GM19463 (cell line): ENCODE measurements at regions not wholly inside any gene's neighbourhood (a gene's known extent, or its start where the extent isn't known, plus 50 kb on each side); places are given as distances from the start of the nearest gene placed in this dataset.
A peak's percentile ranks its signal among the peaks of the same experiment; 100 is the strongest.
"Not testable (repeated sequence)": the region's sequence is repeated elsewhere in the genome, so short reads cannot be mapped to it uniquely, and the experiment has no call there.

ENCODE experiments used
- ATAC-seq: cut with Tn5 transposase; IDR thresholded peaks from one replicate; pipeline ENCODE4 v1.9.1; 2021; ENCODE audit warnings: mild to moderate bottlenecking, moderate library complexity; ENCODE audit not compliant: unreplicated experiment

- no peak for ATAC-seq
Measured at GRCh38 chr2:215833531-215834162, 179.7 kb downstream of the MREG start.

- ATAC-seq = no peak
Measured at GRCh38 chr2:215832791-215833190, 180.6 kb downstream of the MREG start.

DNA sequence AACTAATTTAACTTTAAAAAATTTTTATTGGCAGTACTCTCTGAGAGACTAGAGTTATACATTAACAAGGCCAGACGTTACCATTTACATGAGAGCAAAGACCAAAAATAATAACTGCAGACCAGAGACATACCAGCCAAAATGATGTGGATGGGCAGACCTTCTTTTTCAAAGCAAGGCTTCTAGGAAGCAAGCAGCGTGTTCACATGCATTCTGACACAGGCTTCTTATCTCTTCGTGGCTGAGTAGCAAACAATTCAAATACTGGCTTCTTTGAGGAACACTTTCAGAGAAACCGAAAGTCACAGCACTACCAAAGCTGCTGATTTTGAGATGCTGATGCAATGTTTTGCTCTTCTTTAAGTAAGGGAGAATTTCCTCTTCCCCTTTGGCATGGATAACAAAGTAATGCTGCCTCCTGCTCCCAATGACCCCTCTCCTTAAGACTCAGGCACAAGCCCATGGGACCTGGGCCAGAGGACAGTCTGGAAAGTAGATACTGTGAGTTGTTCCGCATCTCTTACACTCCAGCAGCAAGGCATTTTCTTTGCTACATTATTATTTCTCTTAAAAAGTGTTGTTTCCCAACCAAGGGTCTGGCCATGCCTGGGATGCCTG is 181.9 kb downstream of the MREG start:
- ATAC-seq = peak; percentile 66

DNA sequence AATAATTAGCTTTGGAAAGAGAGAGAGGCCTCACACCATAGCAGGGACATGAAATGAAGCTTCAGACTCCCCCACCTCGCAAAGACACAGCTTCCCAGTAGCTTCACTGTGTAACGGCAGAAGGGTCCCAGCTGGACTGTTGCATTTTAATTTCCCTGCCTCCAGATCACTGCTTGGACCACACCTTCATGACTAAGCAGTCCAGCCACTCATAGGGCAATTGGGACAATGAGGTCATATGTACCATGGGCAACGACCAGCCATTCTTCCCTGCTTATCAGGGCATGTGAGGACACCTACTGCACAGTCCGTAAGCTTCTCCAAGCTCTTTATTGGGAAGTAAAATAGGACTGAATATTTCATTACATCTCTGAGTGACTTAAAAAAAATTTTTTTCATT is 183.0 kb downstream of the MREG start:
- no peak for ATAC-seq

GRCh38 chr2:215829261-215829660 is 184.1 kb downstream of the MREG start:
- ATAC-seq = no peak

DNA sequence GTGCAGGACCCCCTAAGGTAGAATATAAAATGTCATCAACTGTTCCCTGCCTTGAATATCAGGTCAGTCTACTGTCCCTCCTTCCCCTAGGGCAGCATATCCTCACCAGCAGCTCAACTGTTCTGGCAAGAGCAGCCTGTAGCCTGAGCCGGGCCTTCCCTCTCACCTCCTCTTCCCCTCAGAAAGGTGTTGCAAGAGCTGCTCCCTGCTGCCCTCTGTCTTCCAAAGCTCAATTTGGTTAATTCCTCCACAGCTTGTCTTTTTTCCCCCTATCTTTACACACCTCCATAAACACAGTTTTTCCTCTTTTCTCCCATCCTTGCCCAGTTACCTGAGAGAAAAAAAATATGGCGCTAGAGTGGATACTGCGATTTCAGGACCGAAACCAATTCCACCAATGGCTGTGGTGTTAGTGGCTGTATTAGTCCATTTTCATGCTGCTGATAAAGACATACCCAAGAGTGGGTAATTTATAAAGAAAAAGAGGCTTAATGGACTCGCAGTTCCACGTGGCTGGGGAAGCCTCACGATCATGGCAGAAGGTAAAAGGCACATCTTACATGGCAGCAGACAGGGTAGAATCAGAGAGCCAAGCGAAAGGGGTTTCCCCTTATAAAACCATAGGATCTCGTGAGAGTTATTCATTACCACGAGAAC is 184.7 kb downstream of the MREG start:
- peak; percentile 71 for ATAC-seq

DNA sequence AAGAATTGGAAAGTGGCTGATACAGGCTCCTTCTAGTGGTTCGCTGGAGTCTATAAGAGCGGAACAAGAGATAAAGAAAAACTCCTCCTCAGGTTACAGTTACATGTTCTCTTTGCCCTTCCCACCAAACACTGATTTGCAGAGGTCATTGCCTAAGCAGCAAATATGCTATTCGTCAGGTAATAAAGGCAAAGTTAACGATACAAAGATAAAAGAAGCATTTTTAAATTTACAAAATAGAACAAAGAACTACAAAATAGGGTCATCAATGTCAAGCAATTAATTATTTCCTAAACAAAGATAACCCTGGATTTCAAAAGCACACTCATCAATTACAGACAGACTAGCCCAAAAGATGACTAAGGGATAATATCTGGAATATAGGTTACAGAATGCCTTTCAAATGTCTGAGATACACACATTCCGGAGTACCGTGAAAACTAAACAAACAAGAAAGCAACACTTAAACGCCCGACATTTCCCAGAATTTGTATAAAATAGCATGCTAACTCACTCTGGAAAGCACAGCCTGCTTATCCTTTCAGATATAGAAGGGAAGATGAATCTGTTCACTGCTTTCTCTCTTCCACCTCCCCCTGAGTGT is 186.4 kb downstream of the MREG start:
- no peak for ATAC-seq

DNA sequence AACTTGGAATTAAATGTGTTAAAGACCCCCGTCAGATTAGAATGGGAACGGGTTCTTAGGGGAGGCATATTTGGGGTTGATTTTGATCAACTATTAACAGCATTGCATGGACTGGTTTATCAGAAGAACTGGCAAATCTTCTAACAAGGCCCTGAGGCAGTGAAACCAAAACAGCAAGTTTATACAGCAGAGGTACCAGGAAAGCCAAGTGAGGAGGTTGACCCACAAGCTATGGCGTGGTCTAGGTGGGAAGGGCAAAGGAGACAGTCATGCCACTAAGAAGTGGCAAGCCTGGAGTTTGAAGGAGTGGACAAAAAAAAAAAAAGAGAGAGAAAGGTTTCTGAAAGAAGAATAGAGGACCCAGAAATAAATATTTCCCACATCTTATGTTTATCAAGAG is 187.0 kb downstream of the MREG start:
- ATAC-seq = no peak

GRCh38 chr2:215825707-215826106 is 187.6 kb downstream of the MREG start:
- no peak for ATAC-seq

DNA sequence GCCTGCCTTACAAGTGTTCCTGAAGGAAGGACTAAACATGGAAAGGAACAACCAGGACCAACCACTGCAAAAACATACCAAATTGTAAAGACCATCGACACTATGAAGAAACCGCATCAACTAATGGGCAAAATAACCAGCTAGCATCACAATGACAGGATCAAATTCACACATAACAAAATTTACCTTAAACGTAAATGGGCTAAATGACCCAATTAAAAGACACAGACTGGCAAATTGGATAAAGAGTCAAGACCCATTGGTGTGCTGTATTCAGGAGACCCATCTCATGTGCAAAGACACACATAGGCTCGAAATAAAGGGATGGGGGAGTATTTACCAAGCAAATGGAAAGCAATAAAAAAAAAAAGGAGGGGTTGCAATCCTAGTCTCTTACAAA is 192.1 kb downstream of the MREG start:
- not testable (repeated sequence) for ATAC-seq

GRCh38 chr2:215819713-215820112 is 193.6 kb downstream of the MREG start:
- ATAC-seq = not testable (repeated sequence)

DNA sequence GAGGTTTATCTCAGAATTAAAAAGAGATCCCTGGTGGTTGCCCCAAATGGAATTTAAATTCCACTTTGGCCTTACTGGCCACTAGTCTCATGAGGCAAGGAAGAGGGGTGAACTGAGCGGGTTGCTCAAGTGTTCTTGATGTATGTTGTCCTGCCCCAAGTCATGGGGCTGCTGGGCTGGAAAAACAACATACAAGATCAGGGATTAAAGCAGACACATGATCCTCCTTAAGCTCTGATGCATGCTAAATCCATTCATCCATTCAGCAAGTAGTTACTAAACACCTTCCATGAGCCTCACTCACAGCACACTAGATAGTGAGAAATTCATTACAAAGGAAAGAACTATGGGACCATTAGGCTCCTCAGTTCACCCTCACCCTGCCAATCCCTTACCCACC is 196.3 kb downstream of the MREG start:
- ATAC-seq = no peak

- no peak for ATAC-seq
Measured at GRCh38 chr2:215816424-215816823, 196.9 kb downstream of the MREG start.

DNA sequence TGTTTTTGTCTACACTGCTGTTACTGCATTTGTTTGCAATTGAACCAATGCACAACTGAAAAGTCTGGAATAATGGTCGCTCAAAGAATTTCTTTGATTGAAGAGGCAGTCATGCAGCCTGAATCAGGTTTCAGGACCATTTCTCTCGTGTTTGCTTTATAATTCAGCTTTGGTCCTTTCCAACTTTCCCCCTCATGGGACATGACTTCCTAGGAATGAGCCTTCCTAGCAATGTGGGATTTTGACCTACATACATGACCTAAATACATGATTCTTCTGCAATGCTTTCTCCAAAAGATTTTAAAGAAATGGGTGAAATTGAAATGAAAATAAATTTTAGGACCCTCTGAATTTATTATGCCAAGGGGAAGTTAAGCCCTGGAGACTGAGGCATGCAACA is 197.4 kb downstream of the MREG start:
- ATAC-seq = no peak

DNA sequence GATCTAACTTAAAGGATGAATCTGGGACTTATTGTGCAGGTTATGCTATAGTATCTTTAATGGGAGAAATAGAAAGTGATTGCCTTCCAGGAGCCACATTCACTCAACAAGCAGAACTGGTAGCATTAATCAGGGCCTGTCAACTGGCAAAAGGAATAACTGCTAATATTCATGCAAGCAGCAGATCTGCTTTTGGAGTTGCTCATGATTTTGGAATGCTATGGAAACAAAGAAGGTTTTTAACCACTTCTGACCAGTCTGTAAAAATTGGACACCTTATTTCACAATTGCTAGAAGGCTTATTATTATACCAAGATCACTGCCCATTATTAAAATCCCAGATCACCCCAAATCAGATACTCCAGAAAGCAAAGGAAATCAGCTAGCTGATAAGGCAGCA is 200.4 kb downstream of the MREG start:
- no peak for ATAC-seq

DNA sequence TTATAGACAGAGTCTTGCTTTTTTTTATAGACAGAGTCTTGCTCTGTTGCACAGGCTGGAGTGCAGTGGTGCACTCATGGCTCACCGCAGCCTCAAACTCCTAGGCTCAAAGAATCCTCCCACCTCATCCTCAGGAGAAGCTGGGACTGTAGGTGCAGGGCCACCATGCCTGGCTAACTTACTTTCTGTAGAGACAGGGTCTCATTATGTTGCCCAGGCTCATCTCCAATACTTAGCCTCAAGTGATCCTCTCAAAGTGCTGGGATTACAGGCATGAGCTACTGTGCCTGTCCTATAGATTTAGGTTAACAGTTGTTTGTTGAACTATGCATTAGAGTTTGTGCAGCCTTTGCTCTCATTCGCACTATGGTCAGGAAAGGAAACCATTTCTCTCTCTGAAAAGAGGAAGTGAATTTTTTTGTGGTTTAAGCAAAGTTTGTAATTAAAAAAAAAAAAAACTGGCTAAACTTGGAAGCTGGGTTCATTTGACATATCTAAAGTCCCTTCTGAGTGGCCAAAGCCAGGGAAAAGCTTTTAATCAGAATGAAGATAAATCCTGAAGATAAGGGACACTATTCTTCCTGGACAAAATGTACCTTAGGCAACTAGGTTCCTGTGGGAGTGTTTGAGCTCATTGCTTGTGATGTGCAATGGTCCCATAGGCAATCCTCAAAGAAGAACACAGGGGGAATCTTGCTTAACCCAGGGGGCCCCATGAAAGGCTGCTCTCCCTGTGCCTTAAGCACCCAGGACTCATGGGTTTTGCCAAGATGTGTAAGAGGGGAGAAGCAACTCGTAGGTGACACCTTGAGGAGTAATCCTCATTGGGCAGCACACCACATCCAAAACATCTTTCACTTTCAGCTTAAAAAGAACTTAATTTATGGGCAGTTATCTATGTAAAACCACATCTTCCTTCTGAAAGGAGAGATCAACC is 201.7 kb downstream of the MREG start:
- peak; percentile 92 for ATAC-seq

DNA sequence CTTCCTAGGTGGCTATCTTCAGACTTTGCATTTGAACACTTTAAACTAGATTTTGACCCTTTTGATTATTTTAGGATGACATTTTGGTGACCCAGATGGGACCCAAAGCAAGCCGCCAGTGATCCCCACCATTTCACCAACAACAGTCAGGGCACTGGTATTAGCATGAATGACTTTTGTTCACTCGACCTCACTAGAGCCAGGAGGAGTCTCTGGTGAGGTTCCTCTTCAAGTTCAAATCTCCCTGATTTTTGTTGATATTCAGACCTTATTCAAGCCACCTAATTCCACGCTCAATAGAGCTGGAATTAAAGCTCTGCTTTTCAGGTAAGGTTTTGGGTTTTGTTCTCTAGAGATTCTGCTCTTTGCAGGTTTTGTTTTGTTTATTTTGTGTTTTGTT is 202.3 kb downstream of the MREG start:
- ATAC-seq = peak; percentile 17

DNA sequence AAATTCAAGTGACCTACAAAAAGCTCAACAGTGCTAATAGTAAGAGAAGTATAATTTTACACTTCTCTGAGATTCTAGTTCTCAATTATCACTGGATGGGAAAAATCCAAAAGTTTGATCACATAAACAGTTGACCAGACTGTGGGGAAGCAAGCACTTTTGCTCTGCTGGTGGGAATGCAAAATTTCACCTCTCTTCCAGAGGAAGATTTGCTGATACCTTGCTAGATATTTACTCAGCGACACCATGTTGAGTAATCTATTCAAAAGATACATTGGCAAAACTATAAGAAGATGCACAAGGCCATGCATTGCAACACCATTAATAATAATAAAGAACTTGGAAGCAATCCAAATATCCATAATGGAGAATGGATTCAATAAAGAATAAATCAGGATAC is 204.4 kb downstream of the MREG start:
- ATAC-seq = no peak

GRCh38 chr2:215808194-215808593 is 205.2 kb downstream of the MREG start:
- no peak for ATAC-seq

DNA sequence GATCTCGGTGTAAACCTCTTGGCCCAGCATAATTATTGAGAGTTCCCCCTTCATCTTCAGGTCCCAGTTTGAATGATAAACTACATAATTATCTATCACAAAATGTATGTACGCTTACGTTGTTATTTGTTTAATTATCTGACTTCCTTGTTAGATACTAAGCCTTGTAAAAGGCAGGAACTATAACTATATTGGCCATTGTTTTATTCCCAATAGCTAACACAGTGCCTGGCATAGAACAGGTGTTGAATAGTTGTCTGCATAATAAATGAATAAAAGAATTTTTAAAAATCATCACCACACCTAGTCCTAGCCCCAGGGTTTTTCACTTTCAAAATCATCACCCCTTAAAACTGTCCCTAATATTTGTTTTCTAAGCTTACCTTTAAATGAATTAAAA is 207.9 kb downstream of the MREG start:
- no peak for ATAC-seq

- ATAC-seq = no peak
Measured at GRCh38 chr2:215803150-215803549, 210.2 kb downstream of the MREG start.
